ENCODE measurements at regions not wholly inside any gene's neighbourhood (a gene's known extent, or its start where the extent isn't known, plus 50 kb on each side); places are given as distances from the start of the nearest gene placed in this dataset.

GRCh38 chr10:81426722-81427121 lies 448.3 kb upstream of the NRG3 start (continued):
- TF ChIP-seq PATZ1 (CRISPR knock-in tag; IDR thresholded peaks at IDR 0.05), result no peak
- no peak for TF ChIP-seq ZNF558 (CRISPR knock-in tag; IDR thresholded peaks at IDR 0.05; ENCODE audit: borderline replicate concordance)
- TF ChIP-seq GLI4 (CRISPR knock-in tag; IDR thresholded peaks at IDR 0.05; ENCODE audit: borderline replicate concordance), result no peak
- TF ChIP-seq ZBTB7A (CRISPR knock-in tag; IDR thresholded peaks at IDR 0.05), result no peak

- Histone ChIP-seq H3K4me2 (ENCODE audit: low read depth, low read length) (no peak overlapping the region), H3K9me3 (ENCODE audit: low read length) (peaks cover 77% of the 10 kb centered on the region), H2AFZ (ENCODE audit: low read length) (no peak overlapping the region), H3K36me3 (replicated peaks in 1 of 2; ENCODE audit: control insufficient read depth in 1 of 2, insufficient read depth in 2 of 2, low read length in 2 of 2) (no peaks in the 10 kb centered on the region), H3K4me1 (ENCODE audit: insufficient read depth, low read length) (no peaks in the 10 kb centered on the region), H4K20me1 (ENCODE audit: insufficient read depth, low read length) (no peaks in the 10 kb centered on the region), H3K4me3 (replicated peaks in 1 of 3; ENCODE audit: insufficient read depth in 1 of 3, low read depth in 2 of 3, low read length in 3 of 3) (no peak overlapping the region), H3K27ac (ENCODE audit: extremely low read length, insufficient read depth, low read length) (no peak overlapping the region), H3K79me2 (ENCODE audit: insufficient read depth, low read length) (no peaks in the 10 kb centered on the region), H3K9ac (ENCODE audit: insufficient read depth, low read depth, low read length) (no peak overlapping the region), H3K27me3 (ENCODE audit: control insufficient read depth in 1 of 2, insufficient read depth in 2 of 2, low read length in 2 of 2) (no peaks in the 10 kb centered on the region)
- no peak for FAIRE-seq
- no TSS peak for BruUV-seq (replicated peaks)
- WGBS (ENCODE audit: low lambda C conversion rate), result 0% methylated on average over 2 of the region's 2 CpGs
- TF ChIP-seq POGZ (CRISPR knock-in tag; IDR thresholded peaks at IDR 0.05), result no peak
- no peak for ATAC-seq
- DNase-seq (ENCODE audit: low spot score), result no peak
- ChIA-PET CTCF (ENCODE audit: low intra/inter-chr PET ratio, low total read pairs) (no interaction called here), POLR2A (no interaction called here)
- in situ Hi-C loops (cut with HindIII; ENCODE audit: extremely low pct_ligation_motif_present, low pct_unique_long_range_greater_than_20kb), result no loop called here
- intact Hi-C loops (cut with micrococcal nuclease; ENCODE audit: unreplicated experiment), result no loop called here
Measured at GRCh38 chr10:81428456-81429134, 446.4 kb upstream of the NRG3 start.

All from HepG2 (cell line).